GM12878 (cell line): ENCODE measurements at regions not wholly inside any gene's neighbourhood (a gene's known extent, or its start where the extent isn't known, plus 50 kb on each side); places are given as distances from the start of the nearest gene placed in this dataset.

Experiments
- ATAC-seq: fragments of 200-7000 bp; cut with Tn5 transposase; 3 replicates; pipeline ENCODE4 v1.9.1; 2020; ENCODE audit warnings: mild to moderate bottlenecking, moderate library complexity
- BruUV-seq: library from RNA; stranded (reverse); fragments of 400-500 nt; replicated peaks from 2 replicates; lab custom pipeline; 2021; lab: Mats Ljungman, UMichigan
- CTCF ChIA-PET: fragments of 300-600 bp; sonication (Branson Sonifier 250); formaldehyde crosslinking; extraction: SDS; loops from one replicate; lab custom pipeline; 2021; ENCODE audit warnings: inconsistent platforms; lab: Yijun Ruan, JAX
- POLR2A ChIA-PET: fragments of 350-600 bp; formaldehyde crosslinking; extraction: SDS; loops from one replicate; lab custom pipeline; 2021; ENCODE audit warnings: inconsistent platforms; lab: Charles Lee
- RAD21 ChIA-PET: fragments of 300-600 bp; sonication (Branson Sonifier 250); formaldehyde crosslinking; loops from one replicate; lab custom pipeline; 2023; ENCODE audit warnings: antibody characterized with exemption; ENCODE audit not compliant: unreplicated experiment; lab: Charles Lee
- SMC1A ChIA-PET: fragments of 300-600 bp; sonication (Branson Sonifier 250); formaldehyde crosslinking; loops from one replicate; lab custom pipeline; 2023; ENCODE audit not compliant: unreplicated experiment, uncharacterized antibody; lab: Charles Lee
- DNase-seq: peaks from one replicate; pipeline ENCODE4 v3.0.0-alpha.2; 2011; ENCODE audit warnings: low read depth, low spot score
- FAIRE-seq: peaks from 3 replicates; lab custom pipeline; 2011; peaks lifted over from hg19 to GRCh38; lab: Jason Lieb, UNC
- H2AFZ ChIP-seq: 2 replicates; pipeline ENCODE4 v1.6.0; 2011; ENCODE audit warnings: low read depth, low read length, control low read depth; ENCODE audit not compliant: control insufficient read depth
- H3K27ac ChIP-seq: 2 replicates; pipeline ENCODE4 v1.5.1; 2011; ENCODE audit warnings: control low read depth; ENCODE audit not compliant: control insufficient read depth, insufficient read depth
- H3K27me3 ChIP-seq, 2 experiments: replicated peaks in 1 of 2; 2 replicates each; pipeline versions ENCODE4 v1.6.0 to v1.6.1; 2011; ENCODE audit warnings: low read length in 1 of 2; ENCODE audit not compliant: control insufficient read depth in 2 of 2, insufficient read depth in 2 of 2
- H3K36me3 ChIP-seq, 2 experiments: 2 replicates each; pipeline ENCODE4 v1.5.1; 2011; ENCODE audit warnings: low read length in 1 of 2; ENCODE audit not compliant: control insufficient read depth in 2 of 2, insufficient read depth in 2 of 2
- H3K4me1 ChIP-seq: 2 replicates; pipeline ENCODE4 v1.6.1; 2011; ENCODE audit warnings: mild to moderate bottlenecking, low read length, moderate library complexity, mixed read lengths; ENCODE audit not compliant: control insufficient read depth, insufficient read depth
- H3K4me2 ChIP-seq: 2 replicates; pipeline ENCODE4 v1.6.0; 2011; ENCODE audit warnings: control low read depth; ENCODE audit not compliant: control insufficient read depth, insufficient read depth
- H3K4me3 ChIP-seq: fragments of 200-600 bp; sonication (generic); 2 replicates; pipeline ENCODE4 v1.5.1; 2016
- H3K79me2 ChIP-seq: 2 replicates; pipeline ENCODE4 v1.6.0; 2011; ENCODE audit warnings: low read length; ENCODE audit not compliant: control insufficient read depth, insufficient read depth
- H3K9ac ChIP-seq: 2 replicates; pipeline ENCODE4 v1.8.0; 2011; ENCODE audit warnings: low read length, control low read depth, mixed read lengths; ENCODE audit not compliant: control insufficient read depth, insufficient read depth
- H3K9me3 ChIP-seq: replicated peaks from 3 replicates; pipeline ENCODE4 v1.5.1; 2011; ENCODE audit warnings: mild to moderate bottlenecking, low read length; ENCODE audit not compliant: control insufficient read depth, insufficient read depth
- H4K20me1 ChIP-seq: 2 replicates; pipeline ENCODE4 v1.6.0; 2011; ENCODE audit not compliant: control insufficient read depth, insufficient read depth
- BACH1 ChIP-seq: fragments of 450-650 bp; IDR thresholded peaks from 2 replicates; pipeline ENCODE4 v1.6.1; 2017; ENCODE audit warnings: mild to moderate bottlenecking, borderline replicate concordance
- BMI1 ChIP-seq: fragments of 450-650 bp; IDR thresholded peaks from 2 replicates; pipeline ENCODE4 v1.6.1; 2016; ENCODE audit warnings: mild to moderate bottlenecking, moderate library complexity, borderline replicate concordance
- CBX3 ChIP-seq: fragments of 200-600 bp; sonication (generic); IDR thresholded peaks from 2 replicates; pipeline ENCODE4 v1.6.1; 2016; ENCODE audit warnings: low read depth, borderline replicate concordance
- FOXM1 ChIP-seq: IDR thresholded peaks from 2 replicates; pipeline ENCODE4 v1.6.1; 2012; ENCODE audit warnings: low read depth, mild to moderate bottlenecking, inconsistent platforms, low read length, moderate library complexity
- GABPA ChIP-seq: IDR thresholded peaks from 2 replicates; pipeline ENCODE4 v1.6.1; 2014; ENCODE audit warnings: antibody characterized with exemption, low read depth, mild to moderate bottlenecking, inconsistent platforms
- IKZF1 ChIP-seq: fragments of 450-650 bp; conservative IDR thresholded peaks from 2 replicates; pipeline ENCODE4 v1.6.1; 2017; ENCODE audit warnings: antibody characterized with exemption, mild to moderate bottlenecking
- MLLT1 ChIP-seq: fragments of 450-650 bp; IDR thresholded peaks from 2 replicates; pipeline ENCODE4 v1.6.1; 2016; ENCODE audit warnings: mild to moderate bottlenecking
- NFXL1 ChIP-seq: fragments of 450-650 bp; IDR thresholded peaks from 2 replicates; pipeline ENCODE4 v1.6.1; 2017; ENCODE audit warnings: antibody characterized with exemption, mild to moderate bottlenecking, borderline replicate concordance
- RBBP5 ChIP-seq: fragments of 200-600 bp; sonication (generic); conservative IDR thresholded peaks from 2 replicates; pipeline ENCODE4 v1.6.1; 2016
- SREBF2 ChIP-seq: IDR thresholded peaks from 2 replicates; pipeline ENCODE4 v1.6.1; 2012; ENCODE audit warnings: mild to moderate bottlenecking, low read length
- ZNF687 ChIP-seq: fragments of 450-650 bp; IDR thresholded peaks from 2 replicates; pipeline ENCODE4 v1.6.1; 2017; ENCODE audit warnings: mild to moderate bottlenecking, moderate library complexity
- ZZZ3 ChIP-seq: IDR thresholded peaks from 2 replicates; pipeline ENCODE4 v1.6.1; 2011; ENCODE audit warnings: low read depth; ENCODE audit not compliant: control insufficient read depth, insufficient read length
- in situ Hi-C: fragments of 300-500 bp; cut with MboI; formaldehyde crosslinking; loops from 9 replicates; pipeline ENCODE4 v1.14.3; 2018; ENCODE audit warnings: mixed read lengths
- intact Hi-C: fragments of 100-400 bp; cut with micrococcal nuclease; formaldehyde crosslinking; loops from one replicate; pipeline ENCODE4 v1.14.2; 2022; ENCODE audit not compliant: unreplicated experiment
- TF ChIP-seq, protein P1 (sequence below): fragments of 450-650 bp; conservative IDR thresholded peaks from 2 replicates; pipeline ENCODE4 v1.6.1; 2017; ENCODE audit warnings: mild to moderate bottlenecking, moderate library complexity
- TF ChIP-seq, protein P2 (sequence below): fragments of 450-650 bp; formaldehyde crosslinking; IDR thresholded peaks from 2 replicates; pipeline ENCODE4 v1.4.0; 2022; ENCODE audit warnings: mild to moderate bottlenecking, moderate library complexity

DNA sequence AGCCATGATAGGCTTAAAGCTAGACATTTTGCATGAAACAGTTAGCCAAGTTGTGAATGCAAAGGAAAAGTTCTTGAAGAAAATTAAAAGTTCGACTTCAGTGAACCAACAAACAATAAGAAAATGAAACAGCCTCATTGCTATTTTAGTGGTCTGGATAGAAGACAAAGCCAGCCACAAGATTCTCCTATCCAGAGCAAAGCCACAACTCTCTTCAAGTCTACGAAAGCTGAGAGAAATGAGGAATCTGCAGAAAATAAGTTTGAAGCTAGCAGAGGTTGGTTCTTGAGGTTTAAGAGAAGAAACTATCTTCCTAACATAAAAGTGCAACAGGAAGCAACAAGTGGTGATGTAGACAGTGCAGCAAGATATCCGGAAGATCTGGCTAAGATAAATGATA, 271.4 kb upstream of the GRM3 start (continued):
- TF ChIP-seq CBX3 = no peak

DNA sequence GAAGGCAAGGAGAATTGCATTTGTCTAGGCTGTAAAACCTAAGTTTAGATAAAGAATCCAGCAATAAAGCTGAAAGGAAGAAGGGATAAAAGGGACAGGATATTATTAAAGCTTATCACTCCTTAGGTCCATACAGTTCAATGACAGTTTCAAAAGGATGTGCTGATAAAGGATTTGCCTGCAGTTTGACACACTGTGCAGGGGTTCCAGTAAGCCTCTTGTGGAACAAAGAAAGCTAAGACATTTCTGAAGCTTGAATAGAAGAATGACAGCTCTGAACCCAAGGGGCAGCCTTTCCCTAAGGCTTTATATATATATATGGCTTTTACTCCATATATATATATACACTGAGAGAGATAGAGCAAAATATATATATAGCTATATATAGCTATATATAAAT, 276.8 kb upstream of the GRM3 start:
- Histone ChIP-seq H3K79me2 (no peaks in the 10 kb centered on the region), H3K27ac (no peak overlapping the region), H4K20me1 (no peaks in the 10 kb centered on the region), H3K9me3 (no peaks in the 10 kb centered on the region), H3K4me1 (no peaks in the 10 kb centered on the region), H3K27me3 (no peaks in the 10 kb centered on the region), H3K4me3 (no peak overlapping the region), H2AFZ (no peak overlapping the region), H3K36me3 (no peaks in the 10 kb centered on the region), H3K9ac (no peak overlapping the region), H3K4me2 (no peak overlapping the region)
- no peak for ATAC-seq
- in situ Hi-C loops = no loop called here
- DNase-seq = no peak
- ChIA-PET RAD21 (no interaction called here), POLR2A (no interaction called here), CTCF (no interaction called here), SMC1A (no interaction called here)
- no peak for FAIRE-seq
- intact Hi-C loops = no loop called here
- BruUV-seq = no TSS peak
- TF ChIP-seq FOXM1 (no peak), ZZZ3 (no peak), GABPA (no peak), NFXL1 (no peak), RBBP5 (no peak), IKZF1 (no peak), ZNF687 (no peak), BMI1 (no peak), MLLT1 (no peak), BACH1 (no peak), SREBF2 (no peak)
- TF ChIP-seq, protein P1, sequence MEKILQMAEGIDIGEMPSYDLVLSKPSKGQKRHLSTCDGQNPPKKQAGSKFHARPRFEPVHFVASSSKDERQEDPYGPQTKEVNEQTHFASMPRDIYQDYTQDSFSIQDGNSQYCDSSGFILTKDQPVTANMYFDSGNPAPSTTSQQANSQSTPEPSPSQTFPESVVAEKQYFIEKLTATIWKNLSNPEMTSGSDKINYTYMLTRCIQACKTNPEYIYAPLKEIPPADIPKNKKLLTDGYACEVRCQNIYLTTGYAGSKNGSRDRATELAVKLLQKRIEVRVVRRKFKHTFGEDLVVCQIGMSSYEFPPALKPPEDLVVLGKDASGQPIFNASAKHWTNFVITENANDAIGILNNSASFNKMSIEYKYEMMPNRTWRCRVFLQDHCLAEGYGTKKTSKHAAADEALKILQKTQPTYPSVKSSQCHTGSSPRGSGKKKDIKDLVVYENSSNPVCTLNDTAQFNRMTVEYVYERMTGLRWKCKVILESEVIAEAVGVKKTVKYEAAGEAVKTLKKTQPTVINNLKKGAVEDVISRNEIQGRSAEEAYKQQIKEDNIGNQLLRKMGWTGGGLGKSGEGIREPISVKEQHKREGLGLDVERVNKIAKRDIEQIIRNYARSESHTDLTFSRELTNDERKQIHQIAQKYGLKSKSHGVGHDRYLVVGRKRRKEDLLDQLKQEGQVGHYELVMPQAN = no peak
- TF ChIP-seq, protein P2, sequence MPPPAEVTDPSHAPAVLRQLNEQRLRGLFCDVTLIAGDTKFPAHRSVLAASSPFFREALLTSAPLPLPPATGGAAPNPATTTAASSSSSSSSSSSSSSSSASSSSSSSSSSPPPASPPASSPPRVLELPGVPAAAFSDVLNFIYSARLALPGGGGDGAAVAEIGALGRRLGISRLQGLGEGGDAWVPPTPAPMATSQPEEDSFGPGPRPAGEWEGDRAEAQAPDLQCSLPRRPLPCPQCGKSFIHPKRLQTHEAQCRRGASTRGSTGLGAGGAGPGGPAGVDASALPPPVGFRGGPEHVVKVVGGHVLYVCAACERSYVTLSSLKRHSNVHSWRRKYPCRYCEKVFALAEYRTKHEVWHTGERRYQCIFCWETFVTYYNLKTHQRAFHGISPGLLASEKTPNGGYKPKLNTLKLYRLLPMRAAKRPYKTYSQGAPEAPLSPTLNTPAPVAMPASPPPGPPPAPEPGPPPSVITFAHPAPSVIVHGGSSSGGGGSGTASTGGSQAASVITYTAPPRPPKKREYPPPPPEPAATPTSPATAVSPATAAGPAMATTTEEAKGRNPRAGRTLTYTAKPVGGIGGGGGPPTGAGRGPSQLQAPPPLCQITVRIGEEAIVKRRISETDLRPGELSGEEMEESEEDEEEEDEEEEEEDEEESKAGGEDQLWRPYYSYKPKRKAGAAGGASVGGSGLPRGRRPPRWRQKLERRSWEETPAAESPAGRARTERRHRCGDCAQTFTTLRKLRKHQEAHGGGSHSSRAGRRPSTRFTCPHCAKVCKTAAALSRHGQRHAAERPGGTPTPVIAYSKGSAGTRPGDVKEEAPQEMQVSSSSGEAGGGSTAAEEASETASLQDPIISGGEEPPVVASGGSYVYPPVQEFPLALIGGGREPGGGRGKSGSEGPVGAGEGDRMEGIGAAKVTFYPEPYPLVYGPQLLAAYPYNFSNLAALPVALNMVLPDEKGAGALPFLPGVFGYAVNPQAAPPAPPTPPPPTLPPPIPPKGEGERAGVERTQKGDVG (CRISPR knock-in tag) = no peak
